Cardiac septum (tissue), 1 donor: ENCODE measurements at regions not wholly inside any gene's neighbourhood (a gene's known extent, or its start where the extent isn't known, plus 50 kb on each side); places are given as distances from the start of the nearest gene placed in this dataset.
"Not testable (repeated sequence)": the region's sequence is repeated elsewhere in the genome, so short reads cannot be mapped to it uniquely, and the experiment has no call there.

Experiments used
- DNase-seq: peaks from one replicate; pipeline ENCODE4 v3.0.0-alpha.2; 2020; ENCODE audit warnings: low spot score
- intact Hi-C: fragments of 100-400 bp; cut with DNase I; formaldehyde crosslinking; loops from one replicate; pipeline ENCODE4 v1.14.0; 2022
- donor health status: DM: no; HTN: no; CAD: no.

DNA sequence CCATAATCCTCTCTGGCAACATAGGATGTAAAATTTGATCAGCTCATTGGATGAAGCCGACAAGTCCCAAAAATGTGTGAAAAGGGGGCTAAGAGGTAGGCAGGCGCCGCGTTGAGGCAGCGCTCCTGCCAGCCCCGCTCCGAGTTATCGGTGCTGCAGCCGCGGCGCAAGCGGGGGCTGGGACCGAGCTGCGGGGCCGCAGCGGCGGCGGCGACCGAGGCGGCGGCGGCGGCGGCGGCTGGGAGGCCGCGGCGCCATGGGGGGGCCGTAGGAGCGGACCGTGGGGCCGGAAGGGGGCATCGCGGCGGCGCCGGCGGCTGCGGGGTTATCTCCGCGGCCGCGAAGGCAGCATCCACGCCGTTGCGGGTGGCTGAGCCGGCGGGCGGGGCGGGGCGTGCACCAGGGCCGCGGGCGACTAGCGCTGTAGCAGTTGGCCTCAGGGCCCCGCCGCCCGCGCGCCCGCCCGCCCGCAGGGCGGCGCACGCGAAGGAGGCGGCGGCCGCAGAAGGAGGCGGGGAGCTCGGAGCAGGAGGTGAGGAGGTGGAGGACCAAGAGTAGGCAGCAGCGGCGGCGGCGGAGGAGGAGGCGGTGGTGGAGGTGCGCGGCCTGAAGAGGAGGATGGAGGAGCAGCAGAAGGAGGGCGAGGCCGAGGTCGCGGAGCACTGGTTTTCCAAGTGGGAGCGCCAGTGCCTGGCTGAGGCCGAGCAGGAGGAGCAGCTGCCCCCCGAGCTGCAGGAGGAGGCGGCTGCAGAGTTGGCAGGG is 126.0 kb upstream of the CXorf66 start:
- intact Hi-C loops: no loop called here
- DNase-seq: no peak

DNA sequence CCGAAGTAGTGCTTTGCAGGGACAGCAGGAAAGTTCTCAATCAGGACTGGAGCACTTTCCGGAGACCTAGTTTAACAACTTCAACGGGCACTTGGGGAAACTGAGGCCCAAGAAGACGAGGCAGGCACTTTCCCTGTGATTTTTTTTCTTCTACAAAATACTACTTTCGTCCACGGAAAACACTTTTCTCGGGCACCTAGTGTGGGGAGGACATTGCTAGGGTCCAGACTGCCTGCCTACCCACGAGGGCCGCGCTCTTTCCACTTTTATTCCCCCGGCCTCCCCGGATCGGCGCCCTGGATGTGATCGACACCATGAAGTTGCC is 125.4 kb upstream of the CXorf66 start:
- intact Hi-C loops: no loop called here
- DNase-seq: no peak

DNA sequence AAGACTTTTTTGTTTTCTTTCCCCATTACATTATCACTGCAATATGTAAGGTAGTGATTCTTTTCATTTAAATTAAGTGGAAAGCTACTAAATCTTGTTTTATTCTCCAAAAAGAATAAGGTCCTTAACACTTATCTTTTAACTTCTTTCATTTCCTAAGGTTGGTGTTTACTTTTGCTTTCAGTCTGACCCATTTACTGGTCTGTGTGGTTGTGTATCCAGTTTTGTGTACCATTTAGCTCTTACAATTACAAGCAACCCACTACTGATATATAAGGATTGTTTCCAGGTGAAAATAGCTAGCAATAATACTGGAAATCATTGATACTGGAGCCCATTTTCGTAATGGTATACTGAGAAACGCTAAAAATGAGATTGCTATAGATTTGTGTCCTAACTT is 123.1 kb upstream of the CXorf66 start:
- intact Hi-C loops: no loop called here
- no peak for DNase-seq

DNA sequence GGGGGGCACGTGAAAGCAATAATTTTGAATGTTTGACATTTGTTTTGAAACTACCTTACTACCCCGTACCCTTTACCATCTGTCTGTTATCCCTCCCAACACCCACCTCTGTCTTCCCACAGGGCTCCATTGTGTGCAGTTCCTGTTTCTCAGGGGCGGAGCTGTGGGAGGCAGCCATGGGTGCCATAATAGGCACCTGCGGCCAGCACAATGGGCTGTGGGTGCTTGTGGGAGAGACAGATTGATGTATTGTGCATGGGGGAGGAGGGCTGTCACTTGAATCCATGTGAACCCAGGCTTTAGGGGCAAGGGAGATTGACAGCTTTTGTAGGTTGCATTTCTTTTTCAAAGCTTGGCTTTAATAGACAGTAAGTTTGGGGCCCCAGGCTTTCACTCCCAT is 122.6 kb upstream of the CXorf66 start:
- DNase-seq: no peak
- intact Hi-C loops: no loop called here

GRCh38 chrX:140086691-140087090 is 121.4 kb upstream of the CXorf66 start:
- intact Hi-C loops: no loop called here
- no peak for DNase-seq

- DNase-seq, intact Hi-C loops: not testable (repeated sequence)
Observed at GRCh38 chrX:140074851-140075250, 109.5 kb upstream of the CXorf66 start.

DNA sequence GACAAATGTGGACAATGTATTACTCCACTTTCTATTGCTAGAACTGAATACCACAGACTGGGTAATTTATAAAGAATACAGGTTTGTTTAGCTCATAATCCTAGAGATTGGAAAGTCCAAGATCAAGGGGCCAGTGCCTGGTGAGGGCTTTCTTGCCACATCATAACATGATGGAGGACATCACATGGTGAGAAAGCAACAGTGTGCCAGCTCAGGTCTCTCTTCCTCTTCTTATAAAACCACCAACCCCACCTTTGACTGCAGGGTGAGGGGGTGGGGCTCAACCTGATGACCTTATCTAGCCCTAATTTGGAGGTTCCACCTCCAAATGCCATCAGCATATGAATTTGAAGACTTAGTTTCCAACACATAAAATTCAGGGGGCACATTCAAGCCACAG is 105.7 kb upstream of the CXorf66 start:
- intact Hi-C loops: no loop called here

DNA sequence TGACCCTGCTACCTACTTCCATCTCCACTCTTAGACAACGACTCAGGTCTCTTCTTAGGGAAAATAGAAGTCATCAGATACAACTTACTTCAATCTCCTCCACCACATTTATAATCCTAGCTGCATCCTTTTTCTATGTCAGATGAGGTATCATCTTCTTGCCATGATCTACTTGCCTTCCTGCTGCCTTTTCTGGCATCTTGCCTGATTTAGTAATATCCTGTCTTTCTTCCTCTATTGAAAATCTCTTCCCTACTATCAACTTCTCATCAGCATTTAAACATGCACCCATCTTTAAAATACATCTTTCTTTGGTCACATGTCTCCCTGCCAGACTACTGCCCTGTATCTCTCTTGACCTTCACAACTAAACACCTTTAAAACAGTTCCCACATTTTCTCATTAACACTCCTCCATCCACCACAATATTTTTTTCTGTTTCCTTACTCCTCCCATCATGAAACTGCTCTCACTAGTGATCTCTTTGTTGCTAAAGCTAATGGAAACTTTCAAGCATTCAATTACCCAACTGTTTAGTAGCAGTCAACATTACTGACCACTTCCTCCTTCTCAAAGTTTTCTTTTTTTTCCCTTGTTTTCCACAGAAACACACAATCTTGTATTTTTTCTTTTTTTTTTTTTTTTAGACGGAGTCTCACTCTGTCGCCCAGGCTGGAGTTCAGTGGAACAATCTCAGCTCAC is 100.8 kb upstream of the CXorf66 start:
- no peak for DNase-seq
- intact Hi-C loops: no loop called here

More for the DNA sequence above, 105.7 kb upstream of the CXorf66 start:
- DNase-seq: no peak

DNA sequence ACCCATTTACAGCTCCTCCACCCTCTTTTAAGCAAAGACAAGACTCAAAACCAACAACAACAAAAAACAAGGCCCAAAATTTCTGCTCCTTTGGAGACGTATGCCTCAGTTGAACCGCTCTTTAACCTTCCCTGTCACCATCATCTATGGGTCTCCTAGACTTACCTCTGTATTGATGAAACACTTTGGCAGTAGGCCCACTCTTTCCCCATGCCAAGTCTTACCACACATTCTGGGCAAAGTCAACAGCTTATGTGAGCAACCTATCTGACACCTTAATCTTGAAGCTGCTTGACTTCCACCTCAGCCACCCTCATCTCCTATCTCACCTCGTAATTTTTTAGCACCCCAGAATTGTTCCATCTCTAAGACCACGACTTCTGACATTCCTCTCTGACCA is 99.7 kb upstream of the CXorf66 start:
- intact Hi-C loops: no loop called here
- DNase-seq: no peak

DNA sequence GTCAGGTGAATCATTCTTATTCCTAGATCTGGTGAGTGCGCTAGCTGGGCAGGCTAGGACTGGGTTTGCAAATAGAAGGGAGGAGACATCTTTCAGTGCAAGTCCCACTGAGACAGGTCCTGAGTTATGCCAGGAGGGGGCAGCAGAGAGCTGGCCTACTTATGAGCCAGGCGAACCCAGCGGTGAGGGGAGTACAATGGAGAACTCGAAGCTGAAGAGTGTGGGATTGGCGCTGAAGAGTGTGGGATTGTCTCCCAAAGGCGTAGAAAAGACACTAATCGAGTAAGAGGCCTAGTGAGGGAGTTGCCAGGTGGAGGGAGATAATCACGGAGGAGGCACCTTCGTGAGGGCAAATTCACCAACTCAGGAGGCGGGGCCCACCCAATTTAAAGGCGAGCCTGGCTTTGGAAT is 91.7 kb upstream of the CXorf66 start:
- DNase-seq: no peak
- intact Hi-C loops: loop anchor here (5.0 to 10.0 kb wide), 3 partner anchors 85 to 608 kb away; partner anchors contain the start of gene SOX3

GRCh38 chrX:140053846-140054245 is 88.5 kb upstream of the CXorf66 start:
- no peak for DNase-seq
- intact Hi-C loops: loop anchor here (10.0 kb wide), 1 partner anchor 611 kb away; no protein-coding TSS in a partner anchor

DNA sequence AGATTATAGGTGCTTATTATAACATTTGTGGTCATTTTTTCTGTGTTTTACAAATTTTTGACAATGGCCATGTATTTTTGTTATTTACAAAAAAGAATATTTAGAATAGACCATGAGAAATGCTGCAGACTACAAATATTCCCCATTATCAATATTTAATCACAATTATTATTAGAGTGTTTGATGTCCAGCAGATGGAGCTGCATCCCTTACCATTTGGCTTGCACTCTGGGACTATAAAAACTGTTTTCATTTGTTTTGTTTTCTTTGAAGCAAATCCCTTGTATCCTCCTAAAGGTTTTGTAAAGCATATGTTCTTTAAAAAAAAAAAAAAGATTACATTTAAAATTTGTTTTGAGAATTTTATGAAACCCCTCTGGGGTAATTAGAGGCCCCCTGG is 85.6 kb upstream of the CXorf66 start:
- no peak for DNase-seq
- intact Hi-C loops: loop anchor here (10.0 kb wide), 1 partner anchor 614 kb away; no protein-coding TSS in a partner anchor

DNA sequence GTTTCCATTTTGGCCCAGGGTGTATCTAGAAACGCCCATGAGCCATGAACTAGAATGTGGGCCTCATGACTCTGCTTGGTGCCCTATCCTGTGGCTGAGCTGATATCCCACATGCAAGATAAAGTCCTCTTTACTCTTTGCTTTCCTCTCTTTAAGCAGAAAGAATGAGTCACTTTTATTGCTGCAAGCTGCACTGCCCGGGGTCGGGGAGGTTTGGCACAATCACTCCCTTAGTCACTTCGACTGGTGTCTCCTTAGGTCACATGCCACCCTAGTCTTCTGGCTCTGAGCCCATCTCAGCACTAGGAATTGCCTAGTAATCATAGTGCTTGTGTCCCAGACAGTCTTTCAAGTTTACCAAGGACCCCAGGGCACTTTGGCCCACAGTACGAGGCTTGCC is 75.1 kb upstream of the CXorf66 start:
- intact Hi-C loops: no loop called here
- no peak for DNase-seq

DNA sequence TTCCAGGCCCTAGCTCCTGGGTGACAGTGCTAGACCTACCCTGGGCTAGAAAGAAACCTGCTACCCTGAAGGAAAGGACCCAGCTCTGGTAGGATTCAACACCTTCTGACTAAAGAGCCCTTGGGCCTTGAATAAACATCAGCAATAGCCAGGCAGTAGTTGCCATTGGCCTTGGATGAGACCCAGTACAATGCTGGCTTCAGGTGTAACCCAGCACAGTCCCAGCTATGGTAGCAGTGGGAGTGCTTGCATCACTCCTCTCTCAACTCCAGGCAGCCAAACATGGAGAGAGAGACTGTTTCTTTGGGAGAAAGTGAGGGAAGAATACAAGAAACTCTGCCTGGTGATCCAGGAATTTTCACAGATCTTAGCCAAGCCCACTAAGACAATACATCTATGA is 73.5 kb upstream of the CXorf66 start:
- no peak for DNase-seq
- intact Hi-C loops: no loop called here

DNA sequence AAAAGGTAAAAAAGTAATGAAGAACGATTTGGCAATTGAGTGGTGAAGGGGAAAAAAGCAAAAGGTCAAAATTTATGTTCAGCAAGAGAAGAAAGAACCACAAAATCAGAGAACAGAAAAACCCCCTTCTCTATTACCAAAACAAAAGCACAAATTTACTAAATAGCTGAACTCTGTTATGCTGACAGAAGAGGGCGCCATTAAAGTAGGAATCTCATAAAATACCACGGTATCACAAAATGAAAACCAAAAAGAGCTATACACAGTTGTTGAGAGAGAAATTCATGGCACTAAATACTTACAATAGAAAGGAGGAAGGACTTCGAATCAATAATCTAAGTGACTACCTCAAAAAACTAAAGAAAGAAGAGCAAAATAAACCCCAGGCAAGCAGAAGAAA is 69.6 kb upstream of the CXorf66 start:
- intact Hi-C loops: no loop called here
- DNase-seq: no peak

DNA sequence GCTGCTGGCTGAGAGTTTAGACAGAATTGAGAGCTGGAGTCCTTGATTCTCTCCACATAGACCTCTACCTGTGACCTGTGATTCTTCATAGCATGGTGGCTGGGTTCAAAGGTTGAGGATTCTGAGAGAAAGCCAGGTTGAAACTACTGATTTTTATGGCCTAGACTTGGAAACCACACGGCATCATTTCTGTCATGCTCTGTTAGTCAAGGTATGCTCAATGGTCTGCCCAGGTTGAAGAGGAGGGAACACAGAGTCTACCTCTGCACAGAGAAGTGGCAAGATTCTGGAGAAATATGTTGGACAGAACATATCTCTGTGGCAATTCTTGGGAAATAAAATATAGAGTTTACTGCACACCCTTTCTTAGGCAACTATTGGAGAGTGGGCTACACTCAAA is 57.2 kb upstream of the CXorf66 start:
- DNase-seq: no peak
- intact Hi-C loops: no loop called here

DNA sequence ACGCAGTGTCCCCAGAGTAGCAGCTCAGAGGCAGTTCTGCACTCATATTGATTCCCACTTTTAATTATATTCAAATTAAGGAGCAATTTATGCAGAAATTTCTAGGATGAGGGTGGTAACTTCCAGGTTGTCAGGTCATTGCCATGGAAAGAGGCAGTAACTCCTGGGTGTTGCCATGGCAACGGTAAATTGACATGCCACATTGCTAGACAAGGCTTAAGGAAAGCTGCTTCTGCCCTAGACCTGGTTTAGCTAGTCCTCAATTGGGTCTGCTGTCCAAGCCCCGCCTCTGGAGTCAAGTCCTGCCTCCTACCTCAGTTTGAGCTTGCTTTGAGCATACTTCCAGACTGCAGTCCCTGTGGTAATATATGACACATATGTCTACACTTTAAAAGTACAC is 53.8 kb upstream of the CXorf66 start:
- intact Hi-C loops, DNase-seq: not testable (repeated sequence)
